Colonic mucosa (tissue), 4 donors: ENCODE measurements at regions not wholly inside any gene's neighbourhood (a gene's known extent, or its start where the extent isn't known, plus 50 kb on each side); places are given as distances from the start of the nearest gene placed in this dataset.

Experiments used
- DNase-seq: peaks from one replicate; pipeline ENCODE4 v3.0.0-alpha.2; 2020
- H3K27ac ChIP-seq: fragments of 200-600 bp; one replicate; pipeline ENCODE4 v1.8.0; 2021
- H3K27me3 ChIP-seq: fragments of 200-600 bp; one replicate; pipeline ENCODE4 v1.8.0; 2021
- H3K36me3 ChIP-seq: fragments of 200-600 bp; one replicate; pipeline ENCODE4 v1.8.0; 2021
- H3K4me1 ChIP-seq: fragments of 200-600 bp; one replicate; pipeline ENCODE4 v1.8.0; 2021; ENCODE audit warnings: mild to moderate bottlenecking
- H3K4me3 ChIP-seq: fragments of 200-600 bp; one replicate; pipeline ENCODE4 v1.8.0; 2021
- H3K9ac ChIP-seq, 2 donors: one replicate each; pipeline ENCODE4 v1.7.0; 2013; ENCODE audit warnings: control low read depth in 2 of 2, low read depth in 2 of 2, low read length in 2 of 2
- H3K9me3 ChIP-seq: fragments of 200-600 bp; one replicate; pipeline ENCODE4 v1.8.0; 2021
- CTCF ChIP-seq: fragments of 200-600 bp; IDR thresholded peaks from one replicate; pipeline ENCODE4 v1.8.0; 2022; ENCODE audit warnings: antibody characterized with exemption, mild to moderate bottlenecking
- intact Hi-C: fragments of 100-400 bp; cut with DNase I; formaldehyde crosslinking; loops from one replicate; pipeline ENCODE4 v1.14.1; 2022
- donor health status: healthy.
- donor health status: DM: no; HTN: no; CAD: no.
- donor health status: DM: no; HTN: no; CAD: no.

GRCh38 chr2:177093371-177093770, 119.2 kb upstream of the HNRNPA3 start:
- H3K4me1 ChIP-seq: no peaks in the 10 kb centered on the region
- no peaks in the 10 kb centered on the region for H3K27me3 ChIP-seq
- no peaks in the 10 kb centered on the region for H3K36me3 ChIP-seq
- H3K9me3 ChIP-seq: no peaks in the 10 kb centered on the region
- DNase-seq: no peak
- H3K4me3 ChIP-seq: no peak overlapping the region
- no peak overlapping the region for H3K27ac ChIP-seq
- H3K9ac ChIP-seq: no peak overlapping the region
- TF ChIP-seq CTCF: no peak
- intact Hi-C loops: no loop called here

- Histone ChIP-seq H3K36me3 (no peaks in the 10 kb centered on the region), H3K9me3 (no peaks in the 10 kb centered on the region), H3K27ac (no peak overlapping the region), H3K27me3 (no peaks in the 10 kb centered on the region), H3K4me3 (no peak overlapping the region), H3K4me1 (no peaks in the 10 kb centered on the region), H3K9ac (no peak overlapping the region)
- intact Hi-C loops: no loop called here
- no peak for DNase-seq
- no peak for TF ChIP-seq CTCF
Observed at GRCh38 chr2:177098001-177098613, 114.5 kb upstream of the HNRNPA3 start.

- Histone ChIP-seq H3K9ac (no peak overlapping the region), H3K4me1 (no peaks in the 10 kb centered on the region), H3K27me3 (no peaks in the 10 kb centered on the region), H3K27ac (no peak overlapping the region), H3K4me3 (no peak overlapping the region), H3K9me3 (no peaks in the 10 kb centered on the region), H3K36me3 (no peaks in the 10 kb centered on the region)
- TF ChIP-seq CTCF: no peak
- intact Hi-C loops: no loop called here
- no peak for DNase-seq
Observed at GRCh38 chr2:177101930-177102329, 110.7 kb upstream of the HNRNPA3 start.

GRCh38 chr2:177106212-177106611, 106.4 kb upstream of the HNRNPA3 start:
- no peak for DNase-seq
- Histone ChIP-seq H3K9me3 (no peaks in the 10 kb centered on the region), H3K27me3 (no peaks in the 10 kb centered on the region), H3K4me1 (no peaks in the 10 kb centered on the region), H3K27ac (no peak overlapping the region), H3K4me3 (no peak overlapping the region), H3K36me3 (no peaks in the 10 kb centered on the region), H3K9ac (no peak overlapping the region)
- intact Hi-C loops: no loop called here
- TF ChIP-seq CTCF: no peak

DNA sequence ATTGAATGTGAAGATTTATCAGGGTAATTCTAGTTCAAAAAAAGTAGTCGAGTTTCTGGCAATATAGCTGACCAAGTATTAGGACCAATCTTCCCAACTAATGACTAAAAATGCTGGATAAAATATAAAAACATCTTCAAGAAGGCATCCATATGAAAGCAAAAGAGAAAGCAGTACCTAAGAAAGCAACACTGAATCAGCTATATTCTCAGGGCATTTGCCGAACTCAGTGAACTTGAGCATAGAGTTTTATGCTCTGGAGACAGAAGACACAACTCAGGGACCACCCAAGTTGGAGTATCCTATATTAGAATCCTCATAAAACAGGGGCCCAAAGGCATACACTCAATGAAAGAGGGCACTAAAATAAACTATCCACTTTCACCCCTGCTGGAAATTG, 103.7 kb upstream of the HNRNPA3 start:
- no peaks in the 10 kb centered on the region for H3K9me3 ChIP-seq
- no peaks in the 10 kb centered on the region for H3K27me3 ChIP-seq
- H3K4me3 ChIP-seq: no peak overlapping the region
- TF ChIP-seq CTCF: no peak
- H3K36me3 ChIP-seq: no peaks in the 10 kb centered on the region
- no peak overlapping the region for H3K9ac ChIP-seq
- intact Hi-C loops: no loop called here
- no peak overlapping the region for H3K27ac ChIP-seq
- no peaks in the 10 kb centered on the region for H3K4me1 ChIP-seq
- DNase-seq: no peak

GRCh38 chr2:177114712-177115111, 97.9 kb upstream of the HNRNPA3 start:
- TF ChIP-seq CTCF: no peak
- no peaks in the 10 kb centered on the region for H3K27me3 ChIP-seq
- no peaks in the 10 kb centered on the region for H3K36me3 ChIP-seq
- no peaks in the 10 kb centered on the region for H3K9me3 ChIP-seq
- H3K27ac ChIP-seq: no peak overlapping the region
- DNase-seq: no peak
- intact Hi-C loops: no loop called here
- H3K9ac ChIP-seq: no peak overlapping the region
- H3K4me1 ChIP-seq: no peaks in the 10 kb centered on the region
- H3K4me3 ChIP-seq: no peak overlapping the region
